Fibroblast of lung (primary cell): ENCODE measurements at regions not wholly inside any gene's neighbourhood (a gene's known extent, or its start where the extent isn't known, plus 50 kb on each side); places are given as distances from the start of the nearest gene placed in this dataset.

Experiments
- EZH2 ChIP-seq: IDR thresholded peaks from 2 replicates; pipeline ENCODE4 v1.5.1; 2012; ENCODE audit warnings: low read length, control low read depth, mild to moderate bottlenecking; ENCODE audit errors: missing control alignments
- TF ChIP-seq, protein P1 (sequence below), 2 donors: IDR thresholded peaks in 1 of 2; conservative IDR thresholded peaks in 1 of 2; 1 replicate in 1 of 2; 2 replicates in 1 of 2; pipeline ENCODE4 v1.5.1; 2011 to 2012; ENCODE audit warnings: low read length in 2 of 2, control low read depth in 1 of 2, inconsistent platforms in 1 of 2, low read depth in 1 of 2, mild to moderate bottlenecking in 1 of 2

GRCh38 chr10:69684981-69685353 is 54.9 kb downstream of the FAM241B start:
- TF ChIP-seq, protein P1, sequence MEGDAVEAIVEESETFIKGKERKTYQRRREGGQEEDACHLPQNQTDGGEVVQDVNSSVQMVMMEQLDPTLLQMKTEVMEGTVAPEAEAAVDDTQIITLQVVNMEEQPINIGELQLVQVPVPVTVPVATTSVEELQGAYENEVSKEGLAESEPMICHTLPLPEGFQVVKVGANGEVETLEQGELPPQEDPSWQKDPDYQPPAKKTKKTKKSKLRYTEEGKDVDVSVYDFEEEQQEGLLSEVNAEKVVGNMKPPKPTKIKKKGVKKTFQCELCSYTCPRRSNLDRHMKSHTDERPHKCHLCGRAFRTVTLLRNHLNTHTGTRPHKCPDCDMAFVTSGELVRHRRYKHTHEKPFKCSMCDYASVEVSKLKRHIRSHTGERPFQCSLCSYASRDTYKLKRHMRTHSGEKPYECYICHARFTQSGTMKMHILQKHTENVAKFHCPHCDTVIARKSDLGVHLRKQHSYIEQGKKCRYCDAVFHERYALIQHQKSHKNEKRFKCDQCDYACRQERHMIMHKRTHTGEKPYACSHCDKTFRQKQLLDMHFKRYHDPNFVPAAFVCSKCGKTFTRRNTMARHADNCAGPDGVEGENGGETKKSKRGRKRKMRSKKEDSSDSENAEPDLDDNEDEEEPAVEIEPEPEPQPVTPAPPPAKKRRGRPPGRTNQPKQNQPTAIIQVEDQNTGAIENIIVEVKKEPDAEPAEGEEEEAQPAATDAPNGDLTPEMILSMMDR (conservative IDR thresholded peaks at IDR 0.05 in 1 of 2, IDR thresholded peaks at IDR 0.05 in 1 of 2; ENCODE audit: low read depth in 1 of 2, low read length in 2 of 2): no peak
- TF ChIP-seq EZH2: no peak
